NCI-H1048 (cell line): ENCODE measurements at regions not wholly inside any gene's neighbourhood (a gene's known extent, or its start where the extent isn't known, plus 50 kb on each side); places are given as distances from the start of the nearest gene placed in this dataset.
"Not testable (repeated sequence)": the region's sequence is repeated elsewhere in the genome, so short reads cannot be mapped to it uniquely, and the experiment has no call there.

Source experiments
- DNase-seq: peaks from one replicate; lab custom pipeline; 2025; lab: John Stamatoyannopoulos, UW

- no peak for DNase-seq
These were observed 68.5 kb downstream of the TMCO5A start for GRCh38 chr15:38002883-38003477.

- no peak for DNase-seq
These were observed 69.9 kb downstream of the TMCO5A start for GRCh38 chr15:38004218-38004861.

GRCh38 chr15:38005953-38006808, 71.7 kb downstream of the TMCO5A start:
- no peak for DNase-seq

- no peak for DNase-seq
These were observed 76.0 kb downstream of the TMCO5A start for GRCh38 chr15:38010395-38010794.

- no peak for DNase-seq
These were observed 78.5 kb downstream of the TMCO5A start for GRCh38 chr15:38012894-38013293.

- DNase-seq = no peak
These were observed 83.3 kb downstream of the TMCO5A start for GRCh38 chr15:38017721-38018120.

GRCh38 chr15:38019066-38019465, 84.6 kb downstream of the TMCO5A start:
- no peak for DNase-seq

- DNase-seq = no peak
These were observed 86.8 kb downstream of the TMCO5A start for GRCh38 chr15:38021259-38021658.

- DNase-seq = no peak
These were observed 90.1 kb downstream of the TMCO5A start for GRCh38 chr15:38024293-38025091.

- DNase-seq = not testable (repeated sequence)
These were observed 91.2 kb downstream of the TMCO5A start for GRCh38 chr15:38025656-38026055.

GRCh38 chr15:38028869-38029268, 94.4 kb downstream of the TMCO5A start:
- no peak for DNase-seq

- no peak for DNase-seq
These were observed 95.3 kb downstream of the TMCO5A start for GRCh38 chr15:38029736-38030135.

GRCh38 chr15:38030609-38031008, 96.2 kb downstream of the TMCO5A start:
- no peak for DNase-seq

- no peak for DNase-seq
These were observed 101.3 kb downstream of the TMCO5A start for GRCh38 chr15:38035701-38036100.

- no peak for DNase-seq
These were observed 102.4 kb downstream of the TMCO5A start for GRCh38 chr15:38036790-38037338.

GRCh38 chr15:38038659-38039442, 104.4 kb downstream of the TMCO5A start:
- no peak for DNase-seq

- no peak for DNase-seq
These were observed 106.2 kb downstream of the TMCO5A start for GRCh38 chr15:38040615-38041014.

- DNase-seq = peak; percentile 20
These were observed 107.1 kb downstream of the TMCO5A start for GRCh38 chr15:38041576-38041975.

- no peak for DNase-seq
These were observed 107.8 kb downstream of the TMCO5A start for GRCh38 chr15:38042211-38042610.

GRCh38 chr15:38042707-38043445, 108.4 kb downstream of the TMCO5A start:
- no peak for DNase-seq
